PC-9 (cell line): ENCODE measurements at regions not wholly inside any gene's neighbourhood (a gene's known extent, or its start where the extent isn't known, plus 50 kb on each side); places are given as distances from the start of the nearest gene placed in this dataset.

Experiments used
- EZH2 ChIP-seq: fragments of 200-600 bp; sonication (generic); IDR thresholded peaks from 2 replicates; pipeline ENCODE4 v1.8.0; 2017; ENCODE audit warnings: antibody characterized with exemption, low read depth
- TF ChIP-seq, protein P1 (sequence below): fragments of 200-600 bp; sonication (generic); conservative IDR thresholded peaks from 2 replicates; pipeline ENCODE4 v1.6.1; 2017; ENCODE audit warnings: mixed run types, antibody characterized with exemption, mild to moderate bottlenecking, moderate library complexity

DNA sequence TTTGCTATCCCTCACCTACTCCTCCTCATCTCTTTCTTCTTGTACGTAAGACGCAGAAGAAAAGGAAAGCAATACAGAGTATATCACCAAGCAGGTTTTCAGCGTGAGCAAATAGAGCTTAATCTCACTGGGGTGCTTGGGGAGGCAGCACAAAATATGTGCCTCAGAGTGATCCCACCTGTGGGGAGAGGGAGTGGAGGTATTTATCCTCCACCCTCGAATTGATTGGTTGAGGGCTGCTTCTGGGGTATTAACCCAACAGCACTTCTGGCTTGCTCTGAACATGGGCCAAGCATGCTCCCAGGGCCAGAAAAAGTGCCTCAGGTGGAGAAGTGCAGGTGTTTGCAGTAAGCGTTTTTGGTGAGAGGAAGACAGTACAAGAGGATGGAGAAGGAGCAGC lies 78.5 kb upstream of the EYA2 start:
- TF ChIP-seq, protein P1, sequence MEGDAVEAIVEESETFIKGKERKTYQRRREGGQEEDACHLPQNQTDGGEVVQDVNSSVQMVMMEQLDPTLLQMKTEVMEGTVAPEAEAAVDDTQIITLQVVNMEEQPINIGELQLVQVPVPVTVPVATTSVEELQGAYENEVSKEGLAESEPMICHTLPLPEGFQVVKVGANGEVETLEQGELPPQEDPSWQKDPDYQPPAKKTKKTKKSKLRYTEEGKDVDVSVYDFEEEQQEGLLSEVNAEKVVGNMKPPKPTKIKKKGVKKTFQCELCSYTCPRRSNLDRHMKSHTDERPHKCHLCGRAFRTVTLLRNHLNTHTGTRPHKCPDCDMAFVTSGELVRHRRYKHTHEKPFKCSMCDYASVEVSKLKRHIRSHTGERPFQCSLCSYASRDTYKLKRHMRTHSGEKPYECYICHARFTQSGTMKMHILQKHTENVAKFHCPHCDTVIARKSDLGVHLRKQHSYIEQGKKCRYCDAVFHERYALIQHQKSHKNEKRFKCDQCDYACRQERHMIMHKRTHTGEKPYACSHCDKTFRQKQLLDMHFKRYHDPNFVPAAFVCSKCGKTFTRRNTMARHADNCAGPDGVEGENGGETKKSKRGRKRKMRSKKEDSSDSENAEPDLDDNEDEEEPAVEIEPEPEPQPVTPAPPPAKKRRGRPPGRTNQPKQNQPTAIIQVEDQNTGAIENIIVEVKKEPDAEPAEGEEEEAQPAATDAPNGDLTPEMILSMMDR = no peak
- no peak for TF ChIP-seq EZH2
